Left ventricle myocardium superior (tissue), 1 donor: ENCODE measurements at regions not wholly inside any gene's neighbourhood (a gene's known extent, or its start where the extent isn't known, plus 50 kb on each side); places are given as distances from the start of the nearest gene placed in this dataset.
"Not testable (repeated sequence)": the region's sequence is repeated elsewhere in the genome, so short reads cannot be mapped to it uniquely, and the experiment has no call there.

Experiments
- ATAC-seq: fragments of 200-7000 bp; cut with Tn5 transposase; one replicate; pipeline ENCODE4 v1.9.1; 2020; ENCODE audit warnings: mild to moderate bottlenecking, moderate library complexity
- DNase-seq: peaks from one replicate; pipeline ENCODE4 v3.0.0-alpha.2; 2020
- intact Hi-C: fragments of 100-400 bp; cut with micrococcal nuclease; formaldehyde crosslinking; loops from one replicate; pipeline ENCODE4 v1.11.0; 2022
- donor health status: DM: no; HTN: yes; CAD: no; lungs with severe emphysema.

GRCh38 chr1:101364370-101365120 lies 127.7 kb downstream of the S1PR1 start:
- ATAC-seq: no peak
- DNase-seq: no peak
- intact Hi-C loops: no loop called here

DNA sequence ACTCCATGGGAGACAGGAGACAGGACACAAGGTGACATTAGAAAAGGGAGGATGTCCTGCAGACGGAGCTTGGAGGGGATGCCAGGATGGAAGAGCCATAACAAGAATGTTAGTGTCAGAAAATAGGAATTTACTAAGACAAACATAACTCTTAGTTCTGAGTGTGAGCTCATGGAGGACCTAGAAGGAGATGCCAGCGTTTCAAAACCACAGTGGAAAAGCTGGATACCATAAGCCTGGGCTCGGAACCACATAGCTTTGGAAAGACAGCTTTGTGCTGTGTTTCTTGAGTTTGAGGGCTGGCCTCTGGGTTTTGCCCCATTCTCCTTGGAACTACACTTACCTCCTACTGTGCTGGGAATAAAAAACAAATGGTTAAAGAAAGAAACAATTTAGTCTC lies 128.4 kb downstream of the S1PR1 start:
- intact Hi-C loops: no loop called here
- DNase-seq (no peak), ATAC-seq (no peak)

DNA sequence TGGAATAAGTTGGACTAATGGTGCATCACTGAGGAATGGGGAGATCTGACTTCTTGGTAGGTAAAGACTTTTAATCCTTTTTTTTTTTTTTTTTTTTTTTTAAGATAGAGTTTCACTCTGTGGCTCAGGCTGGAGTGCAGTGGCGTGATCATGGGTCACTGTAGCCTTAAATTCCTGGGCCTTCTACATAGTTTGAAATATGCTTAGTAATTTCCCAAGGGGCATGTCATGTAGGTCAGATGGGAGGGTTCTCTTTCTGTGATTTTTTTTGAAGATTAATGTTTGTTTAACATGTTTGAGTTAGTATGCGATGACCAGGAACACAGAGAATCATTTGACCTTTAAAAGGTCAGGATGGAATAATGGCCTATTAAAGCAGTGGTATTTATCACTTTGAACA lies 129.1 kb downstream of the S1PR1 start:
- ATAC-seq (no peak), DNase-seq (no peak)
- intact Hi-C loops: no loop called here

DNA sequence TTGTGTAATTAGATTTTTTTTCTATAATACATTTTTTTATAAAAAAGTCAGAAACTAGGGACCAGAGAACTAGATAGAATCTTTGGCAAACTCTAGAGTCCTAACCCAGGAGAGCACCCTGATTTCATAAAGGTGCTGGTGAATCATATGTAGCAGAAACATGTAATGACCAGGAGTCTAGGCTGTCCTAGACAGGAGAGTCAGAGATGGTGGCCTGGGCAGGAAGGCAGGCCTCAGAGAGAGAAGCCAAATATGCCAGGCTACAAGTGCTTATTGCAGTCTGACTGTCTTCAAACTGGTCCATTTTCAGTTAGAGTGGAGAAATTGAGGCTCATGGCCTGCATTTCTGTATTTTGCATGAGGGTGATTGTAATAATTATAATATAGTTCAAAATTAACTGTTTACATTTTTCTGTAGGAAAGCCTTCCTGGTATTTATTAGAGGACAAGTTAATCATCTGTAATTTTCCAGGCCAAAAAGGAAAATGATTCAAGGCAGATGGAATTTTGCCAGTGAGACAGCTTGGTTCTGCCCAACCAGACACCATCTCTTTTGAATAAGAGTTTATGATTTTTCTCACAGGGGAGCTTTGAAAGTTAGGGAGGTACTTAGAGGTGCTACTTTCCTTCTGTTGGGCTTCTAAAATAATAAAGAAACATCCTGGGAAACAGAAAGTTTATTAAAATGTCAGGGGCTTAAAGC lies 129.8 kb downstream of the S1PR1 start:
- no peak for ATAC-seq
- DNase-seq: no peak
- intact Hi-C loops: no loop called here

GRCh38 chr1:101367630-101368029 lies 130.8 kb downstream of the S1PR1 start:
- intact Hi-C loops: no loop called here
- no peak for DNase-seq
- ATAC-seq: no peak

GRCh38 chr1:101370488-101370887 lies 133.7 kb downstream of the S1PR1 start:
- intact Hi-C loops: no loop called here
- ATAC-seq (no peak), DNase-seq (no peak)

GRCh38 chr1:101371259-101371658 lies 134.4 kb downstream of the S1PR1 start:
- intact Hi-C loops: no loop called here
- DNase-seq (no peak), ATAC-seq (no peak)

- intact Hi-C loops: no loop called here
- ATAC-seq: no peak
- no peak for DNase-seq
These were observed 136.8 kb downstream of the S1PR1 start for GRCh38 chr1:101373570-101373969.

GRCh38 chr1:101375448-101375847 lies 138.6 kb downstream of the S1PR1 start:
- DNase-seq, intact Hi-C loops, ATAC-seq: not testable (repeated sequence)

DNA sequence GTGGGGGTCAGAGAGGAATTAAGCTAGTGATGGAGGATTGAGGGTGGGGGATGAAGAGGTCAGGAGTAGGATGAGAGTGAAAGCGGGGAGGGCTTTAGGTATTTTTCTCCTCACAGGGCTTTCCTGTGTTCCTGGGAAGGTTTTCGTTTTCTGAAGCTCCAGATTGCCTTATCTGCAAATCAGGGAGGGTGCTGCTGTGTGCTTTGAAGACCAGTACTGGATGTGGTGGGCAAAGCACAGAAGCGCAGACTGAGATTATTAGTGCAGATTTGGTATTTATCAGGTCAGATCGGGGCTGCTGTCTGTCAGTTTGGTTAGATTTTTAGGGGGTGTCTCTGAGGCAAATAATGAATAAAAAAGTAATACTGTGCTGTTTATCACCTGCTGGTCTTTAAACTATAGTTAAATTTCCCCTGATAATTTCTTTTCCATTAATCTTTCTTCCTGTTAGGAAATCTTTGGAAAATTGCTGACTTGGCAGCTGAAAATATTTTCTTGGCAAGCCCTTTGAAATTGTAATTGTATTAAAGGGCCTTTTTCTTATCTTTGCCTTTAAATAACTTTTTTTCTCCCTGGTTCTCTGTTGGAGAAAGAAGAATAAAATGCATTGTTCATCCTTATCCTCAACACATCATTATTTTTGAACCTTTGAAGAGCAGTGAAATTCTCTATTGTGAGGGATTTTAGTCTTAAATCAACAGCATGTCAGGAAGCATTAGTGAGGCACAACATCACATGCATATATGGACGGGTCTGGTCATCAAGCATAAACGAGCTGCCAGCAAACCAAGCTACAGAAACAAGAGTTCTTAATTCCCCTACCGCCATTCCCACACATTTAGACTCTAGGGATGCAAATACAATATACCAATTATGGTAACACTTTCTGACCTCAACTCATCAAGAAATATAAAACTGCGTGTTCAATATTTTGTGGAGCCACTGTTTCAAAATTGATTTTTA lies 139.6 kb downstream of the S1PR1 start:
- DNase-seq (no peak), ATAC-seq (no peak)
- intact Hi-C loops: no loop called here

DNA sequence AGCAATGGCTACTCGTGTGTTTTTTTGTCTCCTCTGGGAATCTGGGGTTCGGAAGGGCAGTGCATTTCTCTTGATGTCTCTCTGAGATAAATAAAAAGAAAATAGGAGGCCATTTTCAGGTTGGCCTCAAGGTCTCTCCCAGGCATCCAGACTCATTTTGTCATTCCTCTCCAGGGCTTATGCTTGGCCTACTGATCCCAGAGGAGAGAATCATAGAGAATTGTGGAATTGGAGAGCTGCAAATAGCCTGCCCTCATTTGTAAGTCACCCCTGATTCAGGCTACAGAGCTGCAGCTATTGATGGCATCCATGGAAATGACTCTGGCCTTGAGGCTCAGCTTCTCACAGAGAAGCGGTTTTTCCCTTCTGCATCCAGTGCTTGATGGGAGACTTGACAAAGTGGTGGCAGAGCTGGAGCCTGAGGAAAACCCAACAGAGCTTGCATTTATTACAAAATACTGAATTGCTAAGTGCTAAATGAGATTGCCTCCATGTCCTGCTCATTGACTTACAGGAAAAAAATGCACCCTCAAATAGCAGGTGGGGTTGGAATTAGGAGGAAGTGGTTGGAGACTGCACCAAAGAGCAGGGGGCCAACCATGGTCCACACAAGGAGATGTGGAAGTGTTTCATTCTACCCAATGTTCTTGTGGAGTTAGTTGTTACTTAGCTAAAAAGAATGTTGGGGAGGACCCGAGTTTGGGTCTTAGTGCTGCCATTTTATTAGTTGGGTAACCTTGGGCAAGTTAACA lies 140.4 kb downstream of the S1PR1 start:
- ATAC-seq: no peak
- DNase-seq: no peak
- intact Hi-C loops: no loop called here

- no peak for ATAC-seq
- DNase-seq: no peak
- intact Hi-C loops: no loop called here
These were observed 142.2 kb downstream of the S1PR1 start for GRCh38 chr1:101379037-101379436.

DNA sequence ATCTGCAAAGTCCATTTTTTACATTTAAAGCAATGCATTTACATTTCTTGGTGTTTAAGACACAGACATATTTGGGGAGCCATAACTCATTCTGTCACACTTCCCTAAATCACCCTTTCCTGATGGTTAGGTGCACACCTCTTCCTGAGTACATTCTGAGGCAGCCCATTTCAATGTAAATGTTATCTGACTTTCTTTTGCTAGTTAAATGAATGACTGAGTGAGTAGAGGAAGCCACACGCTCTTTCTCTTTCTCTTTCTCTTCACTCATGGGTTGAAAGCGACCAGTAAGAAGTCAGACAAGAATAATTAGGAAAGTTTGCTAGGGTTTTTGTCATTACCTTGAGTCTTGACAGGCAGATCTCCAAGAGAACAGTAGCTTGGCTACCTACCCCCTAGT lies 143.1 kb downstream of the S1PR1 start:
- intact Hi-C loops: no loop called here
- DNase-seq (no peak), ATAC-seq (no peak)

GRCh38 chr1:101382135-101382534 lies 145.3 kb downstream of the S1PR1 start:
- no peak for ATAC-seq

DNA sequence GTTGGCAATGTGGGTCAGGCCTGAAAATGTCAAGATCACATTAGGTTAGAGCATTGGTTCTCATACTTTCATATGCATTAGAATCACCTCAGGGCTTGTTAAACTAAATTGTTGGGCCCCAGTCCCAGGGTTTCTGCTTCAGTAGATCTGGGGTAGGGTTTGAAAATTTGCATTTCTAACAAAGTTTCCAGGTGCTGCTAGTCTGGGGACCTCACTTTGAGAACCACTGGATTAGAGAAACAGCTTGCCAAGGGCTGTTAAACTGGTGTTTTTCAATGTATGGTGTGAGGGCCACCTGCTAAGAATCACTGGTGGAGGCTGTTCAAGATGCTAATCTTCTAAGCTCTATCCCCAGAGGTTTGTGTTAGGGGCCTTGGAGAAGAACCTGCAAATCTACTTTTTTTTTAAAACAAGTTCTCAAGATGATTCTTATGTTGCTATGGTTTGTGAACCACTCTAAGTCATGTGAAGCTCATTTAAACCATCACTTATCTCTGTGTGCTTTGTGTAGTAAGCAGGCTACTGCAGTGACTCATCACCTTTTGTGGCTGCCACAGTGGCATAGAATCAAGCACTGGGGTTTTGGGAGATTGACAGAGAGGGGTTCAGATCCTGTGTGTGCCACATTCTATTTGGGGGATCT lies 152.2 kb downstream of the S1PR1 start:
- intact Hi-C loops: no loop called here
- DNase-seq: no peak

More at GRCh38 chr1:101382135-101382534, 145.3 kb downstream of the S1PR1 start:
- intact Hi-C loops: no loop called here
- no peak for DNase-seq

DNA sequence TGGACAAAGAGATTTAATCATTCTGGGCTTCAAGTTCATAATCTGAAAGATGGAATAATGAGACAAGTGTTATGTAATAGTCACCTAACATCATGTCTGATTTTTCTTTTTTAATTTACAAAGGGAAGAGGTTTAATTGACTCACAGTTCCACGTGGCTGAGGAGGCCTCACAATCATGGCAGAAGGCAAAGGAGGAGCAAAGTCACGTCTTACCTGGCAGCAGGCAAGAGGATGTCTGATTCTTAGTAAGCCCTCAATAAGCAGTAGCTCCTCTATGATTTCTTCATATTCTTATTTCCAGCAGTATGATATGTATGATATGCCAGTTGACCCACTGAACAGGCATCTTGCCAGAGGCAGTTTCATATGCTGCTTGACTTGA lies 152.7 kb downstream of the S1PR1 start:
- ATAC-seq: no peak

More for the DNA sequence above, 152.2 kb downstream of the S1PR1 start:
- ATAC-seq: no peak

GRCh38 chr1:101392552-101392951 lies 155.7 kb downstream of the S1PR1 start:
- intact Hi-C loops: no loop called here
- ATAC-seq (no peak), DNase-seq (no peak)

More for the DNA sequence above, 152.7 kb downstream of the S1PR1 start:
- intact Hi-C loops: no loop called here
- no peak for DNase-seq

DNA sequence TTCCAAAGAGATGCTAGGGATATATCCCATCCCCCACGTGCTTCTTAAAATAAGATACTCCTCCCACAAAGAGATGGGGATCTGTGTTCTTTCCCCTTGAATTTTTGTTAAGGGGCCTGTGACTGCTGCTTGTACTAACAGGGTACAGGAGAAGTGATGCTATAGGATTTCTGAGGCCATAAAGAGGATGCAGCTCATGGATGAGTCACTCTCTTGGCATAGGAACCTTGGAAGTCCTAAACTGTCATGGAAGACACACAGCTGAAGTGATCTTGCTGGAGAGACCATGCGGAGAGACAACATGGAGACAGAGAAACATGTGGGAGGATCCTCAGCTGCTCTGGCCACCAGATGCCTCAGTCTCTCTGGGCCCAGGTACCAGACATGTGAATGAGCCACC lies 157.2 kb downstream of the S1PR1 start:
- intact Hi-C loops: no loop called here
- DNase-seq: no peak
- no peak for ATAC-seq

DNA sequence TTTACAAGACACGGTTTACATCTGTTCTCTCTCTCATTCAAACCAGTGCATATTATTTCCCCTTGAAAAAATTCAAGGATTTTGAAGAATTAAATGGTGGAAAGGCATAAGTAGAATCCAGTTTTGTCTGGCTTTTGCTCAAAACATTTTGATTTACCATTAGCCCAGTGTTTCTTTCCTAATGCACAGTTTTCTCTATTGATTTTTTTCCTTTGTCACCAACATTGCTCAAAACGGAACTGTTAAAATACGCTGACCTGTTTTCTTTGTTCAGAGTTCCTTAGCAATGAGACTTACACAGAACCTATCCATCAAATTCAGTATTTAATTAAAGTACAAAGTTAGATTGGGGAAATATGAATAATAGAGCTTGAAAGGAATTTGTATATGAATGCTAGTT lies 162.4 kb downstream of the S1PR1 start:
- intact Hi-C loops: no loop called here
- no peak for DNase-seq
- no peak for ATAC-seq
